ENCODE measurements at regions not wholly inside any gene's neighbourhood (a gene's known extent, or its start where the extent isn't known, plus 50 kb on each side); places are given as distances from the start of the nearest gene placed in this dataset.
A peak's percentile ranks its signal among the peaks of the same experiment; 100 is the strongest.

DNA sequence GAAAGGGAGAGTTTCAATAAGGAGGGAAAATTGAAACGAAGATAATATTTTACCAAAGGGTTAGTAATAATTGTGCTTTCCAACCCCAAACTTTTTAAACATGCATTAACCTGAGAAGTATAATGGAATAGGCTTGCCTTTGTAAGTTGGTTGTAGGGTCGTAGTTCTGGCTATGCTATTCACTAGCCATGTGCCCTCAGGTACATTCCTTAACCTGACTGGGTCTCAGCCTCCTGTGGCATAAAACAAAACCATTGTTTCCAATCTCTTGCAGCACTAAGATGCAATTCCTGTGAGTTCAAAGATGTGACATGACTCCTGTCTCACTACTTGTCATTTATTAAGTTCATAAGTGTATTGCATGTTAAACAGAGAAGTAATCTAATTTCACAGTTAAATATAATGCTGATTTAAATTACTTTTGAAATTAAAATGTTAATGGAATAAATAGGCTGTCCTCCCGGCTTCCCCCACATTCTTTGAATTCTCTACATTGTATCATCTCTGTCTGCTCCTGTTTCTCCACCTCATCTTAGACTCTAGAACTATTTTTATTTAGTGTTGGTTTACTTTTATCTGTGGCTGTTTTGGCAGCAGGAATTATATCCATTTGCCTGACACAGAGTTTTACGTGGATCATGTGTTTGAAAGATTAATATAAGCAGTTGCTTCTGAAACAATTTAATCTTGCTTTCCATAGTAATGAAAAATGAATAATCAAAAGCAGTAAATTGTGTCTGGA, 216.3 kb downstream of the FAT3 start:
- Mint-ChIP-seq H3K4me1 (peaks cover 18% of the 10 kb centered on the region), H3K36me3 (peaks cover 3% of the 10 kb centered on the region), H3K9me3 (no peaks in the 10 kb centered on the region), H3K27me3 (ENCODE audit: insufficient read depth, low read depth) (no peaks in the 10 kb centered on the region), H3K27ac (no peak overlapping the region), H3K4me3 (no peak overlapping the region)
- H3K79me2 ChIP-seq (ENCODE audit: low read depth), result no peaks in the 10 kb centered on the region
- no peaks in the 10 kb centered on the region for H3F3A ChIP-seq (ENCODE audit: low read depth)
- peak overlapping the region; percentile 41 for H3K4me2 ChIP-seq
- no peak overlapping the region for H3K9ac ChIP-seq
- H4K20me1 ChIP-seq (ENCODE audit: low read depth), result no peaks in the 10 kb centered on the region
- no peak overlapping the region for H2AFZ ChIP-seq (replicated peaks)
- no peaks in the 10 kb centered on the region for H3K27me3 ChIP-seq
- peak; percentile 34 for DNase-seq (ENCODE audit: low spot score)
- no peak overlapping the region for H3K4me3 ChIP-seq
- TF ChIP-seq EZH2 (IDR thresholded peaks at IDR 0.05), result no peak
- no peaks in the 10 kb centered on the region for H3K9me3 ChIP-seq (ENCODE audit: low read depth)
- peaks cover 16% of the 10 kb centered on the region for H3K4me1 ChIP-seq
- no peak overlapping the region for H3K27ac ChIP-seq
- no peaks in the 10 kb centered on the region for H3K36me3 ChIP-seq

DNA sequence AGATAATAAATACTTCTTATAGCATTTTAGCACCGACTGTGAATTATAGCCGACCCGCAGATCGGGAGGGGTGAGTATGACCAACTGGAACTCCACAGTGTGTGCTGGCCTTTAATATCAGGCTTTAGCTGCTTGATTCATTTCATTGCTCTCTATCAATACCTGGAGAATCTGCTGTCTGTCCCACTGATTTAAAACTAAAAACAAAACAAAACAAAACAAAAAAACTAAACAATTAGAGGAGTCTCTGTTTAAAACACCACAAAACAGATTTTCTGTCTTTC, 216.8 kb downstream of the FAT3 start:
- H2AFZ ChIP-seq (replicated peaks), result no peak overlapping the region
- peak overlapping the region; percentile 41 for H3K4me2 ChIP-seq
- H3K4me3 ChIP-seq, result no peak overlapping the region
- H3K4me1 ChIP-seq, result peaks cover 16% of the 10 kb centered on the region
- H3K27ac ChIP-seq, result no peak overlapping the region
- peaks cover 18% of the 10 kb centered on the region for H3K4me1 Mint-ChIP-seq
- H3K36me3 ChIP-seq, result no peaks in the 10 kb centered on the region
- no peak overlapping the region for H3K4me3 Mint-ChIP-seq
- no peak overlapping the region for H3K9ac ChIP-seq
- no peaks in the 10 kb centered on the region for H3K27me3 ChIP-seq
- no peak overlapping the region for H3K27ac Mint-ChIP-seq
- no peaks in the 10 kb centered on the region for H3K79me2 ChIP-seq (ENCODE audit: low read depth)
- H3F3A ChIP-seq (ENCODE audit: low read depth), result no peaks in the 10 kb centered on the region
- H4K20me1 ChIP-seq (ENCODE audit: low read depth), result no peaks in the 10 kb centered on the region
- DNase-seq (ENCODE audit: low spot score), result no peak
- H3K27me3 Mint-ChIP-seq (ENCODE audit: insufficient read depth, low read depth), result no peaks in the 10 kb centered on the region
- no peaks in the 10 kb centered on the region for H3K9me3 Mint-ChIP-seq
- no peaks in the 10 kb centered on the region for H3K9me3 ChIP-seq (ENCODE audit: low read depth)
- TF ChIP-seq, protein P1, sequence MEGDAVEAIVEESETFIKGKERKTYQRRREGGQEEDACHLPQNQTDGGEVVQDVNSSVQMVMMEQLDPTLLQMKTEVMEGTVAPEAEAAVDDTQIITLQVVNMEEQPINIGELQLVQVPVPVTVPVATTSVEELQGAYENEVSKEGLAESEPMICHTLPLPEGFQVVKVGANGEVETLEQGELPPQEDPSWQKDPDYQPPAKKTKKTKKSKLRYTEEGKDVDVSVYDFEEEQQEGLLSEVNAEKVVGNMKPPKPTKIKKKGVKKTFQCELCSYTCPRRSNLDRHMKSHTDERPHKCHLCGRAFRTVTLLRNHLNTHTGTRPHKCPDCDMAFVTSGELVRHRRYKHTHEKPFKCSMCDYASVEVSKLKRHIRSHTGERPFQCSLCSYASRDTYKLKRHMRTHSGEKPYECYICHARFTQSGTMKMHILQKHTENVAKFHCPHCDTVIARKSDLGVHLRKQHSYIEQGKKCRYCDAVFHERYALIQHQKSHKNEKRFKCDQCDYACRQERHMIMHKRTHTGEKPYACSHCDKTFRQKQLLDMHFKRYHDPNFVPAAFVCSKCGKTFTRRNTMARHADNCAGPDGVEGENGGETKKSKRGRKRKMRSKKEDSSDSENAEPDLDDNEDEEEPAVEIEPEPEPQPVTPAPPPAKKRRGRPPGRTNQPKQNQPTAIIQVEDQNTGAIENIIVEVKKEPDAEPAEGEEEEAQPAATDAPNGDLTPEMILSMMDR (IDR thresholded peaks at IDR 0.05), result no peak
- no peak for TF ChIP-seq EZH2 (IDR thresholded peaks at IDR 0.05)
- no peak for TF ChIP-seq EZH2phosphoT487 (IDR thresholded peaks at IDR 0.05)
- peaks cover 3% of the 10 kb centered on the region for H3K36me3 Mint-ChIP-seq

DNA sequence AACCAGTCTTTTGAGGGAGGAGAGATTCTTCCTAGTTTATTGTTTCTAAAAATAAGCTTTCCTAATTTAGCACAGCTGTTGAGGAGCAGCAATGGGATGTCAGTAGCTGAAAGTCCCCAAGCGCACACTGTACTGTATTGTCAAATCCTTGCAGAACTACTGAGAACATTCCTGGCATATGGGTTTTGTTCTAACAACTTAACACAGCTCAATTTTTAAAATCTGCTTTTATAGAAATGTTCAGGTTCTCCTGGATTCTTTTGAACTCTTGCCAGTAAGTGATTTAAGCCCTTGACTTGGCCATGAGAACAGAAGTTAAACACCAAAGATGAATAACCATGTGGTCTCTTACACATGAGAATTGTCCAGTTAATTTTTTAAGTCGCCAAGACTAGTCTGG, 218.6 kb downstream of the FAT3 start:
- no peaks in the 10 kb centered on the region for H3K9me3 ChIP-seq (ENCODE audit: low read depth)
- H3K4me3 ChIP-seq, result no peak overlapping the region
- H3K36me3 ChIP-seq, result no peaks in the 10 kb centered on the region
- no peak overlapping the region for H3K27ac ChIP-seq
- no peak overlapping the region for H2AFZ ChIP-seq (replicated peaks)
- no peak overlapping the region for H3K4me2 ChIP-seq
- no peaks in the 10 kb centered on the region for H3K27me3 Mint-ChIP-seq (ENCODE audit: insufficient read depth, low read depth)
- no peak for TF ChIP-seq EZH2 (IDR thresholded peaks at IDR 0.05)
- TF ChIP-seq, protein P1 (IDR thresholded peaks at IDR 0.05), result no peak
- TF ChIP-seq EZH2phosphoT487 (IDR thresholded peaks at IDR 0.05), result no peak
- no peak for DNase-seq (ENCODE audit: low spot score)
- H3K27me3 ChIP-seq, result no peaks in the 10 kb centered on the region
- H3K27ac Mint-ChIP-seq, result no peak overlapping the region
- H3K79me2 ChIP-seq (ENCODE audit: low read depth), result no peaks in the 10 kb centered on the region
- peaks cover 27% of the 10 kb centered on the region for H3K4me1 ChIP-seq
- H3K4me3 Mint-ChIP-seq, result no peak overlapping the region
- no peaks in the 10 kb centered on the region for H4K20me1 ChIP-seq (ENCODE audit: low read depth)
- peaks cover 11% of the 10 kb centered on the region for H3F3A ChIP-seq (ENCODE audit: low read depth)
- H3K36me3 Mint-ChIP-seq, result peaks cover 3% of the 10 kb centered on the region
- no peaks in the 10 kb centered on the region for H3K9me3 Mint-ChIP-seq
- H3K9ac ChIP-seq, result no peak overlapping the region
- peaks cover 29% of the 10 kb centered on the region for H3K4me1 Mint-ChIP-seq

DNA sequence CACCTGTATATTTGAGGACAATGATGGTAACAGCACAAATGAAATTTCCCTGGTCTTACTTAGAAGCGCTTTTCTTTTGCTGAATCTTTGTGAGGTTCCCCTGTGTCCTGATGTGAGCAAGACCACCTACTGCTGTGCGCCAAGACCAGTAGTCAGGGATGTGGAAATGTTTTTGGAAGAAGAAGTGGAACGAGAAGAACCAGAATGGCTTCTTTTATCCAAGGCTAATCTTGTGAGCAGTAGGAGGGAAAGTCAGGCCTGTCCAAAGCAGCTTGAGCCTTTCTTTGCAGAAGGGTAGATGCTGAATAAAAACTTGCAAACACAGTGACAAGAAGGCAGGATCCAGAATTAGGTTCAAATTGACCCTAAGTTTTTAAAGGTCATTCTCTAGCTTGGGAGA, 223.0 kb downstream of the FAT3 start:
- H3K27ac Mint-ChIP-seq, result no peak overlapping the region

More for the DNA sequence above, 223.0 kb downstream of the FAT3 start:
- Histone ChIP-seq H3K4me1 (peaks cover 25% of the 10 kb centered on the region), H3K27ac (peak overlapping the region; percentile 40), H2AFZ (replicated peaks) (no peak overlapping the region), H3K9ac (no peak overlapping the region), H3K79me2 (ENCODE audit: low read depth) (no peaks in the 10 kb centered on the region), H3K27me3 (no peaks in the 10 kb centered on the region), H3K9me3 (ENCODE audit: low read depth) (no peaks in the 10 kb centered on the region), H3K36me3 (no peaks in the 10 kb centered on the region), H3K4me2 (peak overlapping the region; percentile 5), H3K4me3 (no peak overlapping the region), H3F3A (ENCODE audit: low read depth) (peaks cover 23% of the 10 kb centered on the region), H4K20me1 (ENCODE audit: low read depth) (no peaks in the 10 kb centered on the region)
- H3K9me3 Mint-ChIP-seq, result peaks cover 2% of the 10 kb centered on the region
- no peaks in the 10 kb centered on the region for H3K27me3 Mint-ChIP-seq (ENCODE audit: insufficient read depth, low read depth)
- H3K4me3 Mint-ChIP-seq, result no peak overlapping the region
- peaks cover 22% of the 10 kb centered on the region for H3K4me1 Mint-ChIP-seq
- H3K36me3 Mint-ChIP-seq, result peaks cover 3% of the 10 kb centered on the region
- TF ChIP-seq EZH2 (IDR thresholded peaks at IDR 0.05), result no peak
- TF ChIP-seq EZH2phosphoT487 (IDR thresholded peaks at IDR 0.05), result no peak
- TF ChIP-seq, protein P1 (IDR thresholded peaks at IDR 0.05), result no peak
- DNase-seq (ENCODE audit: low spot score), result no peak
